ENCODE measurements at regions not wholly inside any gene's neighbourhood (a gene's known extent, or its start where the extent isn't known, plus 50 kb on each side); places are given as distances from the start of the nearest gene placed in this dataset.

DNA sequence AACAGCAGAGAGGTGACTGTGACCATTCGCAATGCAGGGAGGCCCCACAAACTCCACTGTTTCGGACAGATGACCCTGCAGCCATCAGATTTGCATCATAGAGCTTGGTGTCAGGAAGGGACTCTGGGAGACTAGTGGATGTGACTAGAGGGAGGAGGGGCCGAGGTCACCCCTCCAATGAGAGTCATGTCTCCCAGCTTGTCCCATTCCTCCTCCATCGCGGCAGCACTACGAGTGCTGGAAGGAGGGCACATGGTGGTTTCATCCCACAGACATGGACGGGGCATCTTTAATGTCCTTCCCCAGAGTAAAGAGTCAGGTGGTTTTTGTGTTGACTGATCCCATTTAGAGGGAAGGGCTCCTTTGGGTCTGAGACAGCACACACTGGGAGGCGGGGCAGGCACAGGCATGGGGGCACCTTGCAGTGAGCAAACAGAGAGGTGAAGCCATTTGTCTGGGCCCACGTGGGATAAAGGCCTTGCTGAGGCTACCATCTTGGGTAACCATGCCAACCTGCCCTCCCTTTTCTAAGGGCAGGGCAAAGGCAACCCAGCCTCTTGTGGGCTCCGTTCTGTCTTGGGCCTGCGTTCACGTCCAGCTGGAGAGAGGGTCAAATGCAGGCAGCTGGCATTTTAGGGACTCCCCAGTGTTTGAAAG is 208.1 kb downstream of the ASB1 start:
- TF ChIP-seq POLR2A (IDR thresholded peaks at IDR 0.05; ENCODE audit: low read length) (no peak), GATA1 (IDR thresholded peaks at IDR 0.05; ENCODE audit: low read depth, low read length) (no peak)
